NCI-H526 treated with DMSO at 0.1 percent for 48 hours (cell line): ENCODE measurements at regions not wholly inside any gene's neighbourhood (a gene's known extent, or its start where the extent isn't known, plus 50 kb on each side); places are given as distances from the start of the nearest gene placed in this dataset.
"Not testable (repeated sequence)": the region's sequence is repeated elsewhere in the genome, so short reads cannot be mapped to it uniquely, and the experiment has no call there.

Source experiments
- DNase-seq: peaks from one replicate; lab custom pipeline; 2025; lab: John Stamatoyannopoulos, UW

GRCh38 chrX:121298499-121298898 is 251.1 kb downstream of the GLUD2 start:
- no peak for DNase-seq

- DNase-seq, result no peak
Observed at GRCh38 chrX:121301356-121301755, 253.9 kb downstream of the GLUD2 start.

GRCh38 chrX:121301822-121302221 is 254.4 kb downstream of the GLUD2 start:
- DNase-seq, result no peak

- no peak for DNase-seq
Observed at GRCh38 chrX:121307449-121307848, 260.0 kb downstream of the GLUD2 start.

GRCh38 chrX:121308276-121308805 is 260.9 kb downstream of the GLUD2 start:
- DNase-seq, result no peak

- DNase-seq, result no peak
Observed at GRCh38 chrX:121310820-121311219, 263.4 kb downstream of the GLUD2 start.

- DNase-seq, result no peak
Observed at GRCh38 chrX:121320441-121320840, 273.0 kb downstream of the GLUD2 start.

GRCh38 chrX:121322159-121322558 is 274.7 kb downstream of the GLUD2 start:
- no peak for DNase-seq

- no peak for DNase-seq
Observed at GRCh38 chrX:121323337-121323736, 275.9 kb downstream of the GLUD2 start.

GRCh38 chrX:121333942-121334341 is 286.5 kb downstream of the GLUD2 start:
- DNase-seq, result no peak

GRCh38 chrX:121336831-121337421 is 289.5 kb downstream of the GLUD2 start:
- no peak for DNase-seq

- no peak for DNase-seq
Observed at GRCh38 chrX:121337816-121338215, 290.4 kb downstream of the GLUD2 start.

GRCh38 chrX:121349263-121349662 is 301.9 kb downstream of the GLUD2 start:
- DNase-seq, result no peak

- DNase-seq, result no peak
Observed at GRCh38 chrX:121356139-121356849, 308.9 kb downstream of the GLUD2 start.

GRCh38 chrX:121356850-121357171 is 309.4 kb downstream of the GLUD2 start:
- DNase-seq, result no peak

GRCh38 chrX:121360280-121360679 is 312.9 kb downstream of the GLUD2 start:
- DNase-seq, result no peak

- DNase-seq, result no peak
Observed at GRCh38 chrX:121365572-121366161, 318.3 kb downstream of the GLUD2 start.

GRCh38 chrX:121374471-121374870 is 327.1 kb downstream of the GLUD2 start:
- DNase-seq, result no peak

- DNase-seq, result not testable (repeated sequence)
Observed at GRCh38 chrX:121381915-121382314, 334.5 kb downstream of the GLUD2 start.

GRCh38 chrX:121389976-121390714 is 342.7 kb downstream of the GLUD2 start:
- DNase-seq, result no peak

- no peak for DNase-seq
Observed at GRCh38 chrX:121405826-121406225, 358.4 kb downstream of the GLUD2 start.

GRCh38 chrX:121407627-121408026 is 360.2 kb downstream of the GLUD2 start:
- DNase-seq, result no peak

GRCh38 chrX:121431514-121431913 is 384.1 kb downstream of the GLUD2 start:
- not testable (repeated sequence) for DNase-seq
